HG03354 (cell line): ENCODE measurements at regions not wholly inside any gene's neighbourhood (a gene's known extent, or its start where the extent isn't known, plus 50 kb on each side); places are given as distances from the start of the nearest gene placed in this dataset.
A peak's percentile ranks its signal among the peaks of the same experiment; 100 is the strongest.
"Not testable (repeated sequence)": the region's sequence is repeated elsewhere in the genome, so short reads cannot be mapped to it uniquely, and the experiment has no call there.

Experiments
- ATAC-seq: cut with Tn5 transposase; IDR thresholded peaks from one replicate; pipeline ENCODE4 v1.9.1; 2021; ENCODE audit warnings: mild to moderate bottlenecking; ENCODE audit not compliant: unreplicated experiment, poor library complexity, severe bottlenecking

DNA sequence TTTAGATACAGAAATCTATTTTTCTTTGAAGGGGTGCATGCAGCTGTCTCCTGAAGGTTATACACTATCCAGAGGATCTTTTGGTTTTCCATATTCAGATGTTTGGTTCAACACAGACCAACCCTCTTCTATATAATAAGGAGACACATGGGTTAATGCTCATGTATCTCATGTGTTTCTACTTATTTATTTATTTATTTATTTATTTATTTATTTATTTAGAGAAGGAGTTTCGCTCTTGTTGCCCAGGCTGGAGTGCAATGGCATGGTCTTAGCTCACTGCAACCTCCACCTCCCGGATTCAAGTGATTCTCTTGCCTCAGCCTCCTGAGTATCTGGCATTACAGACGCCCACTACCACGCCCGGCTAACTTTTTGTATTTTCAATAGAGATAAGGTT, 263.2 kb upstream of the MBL2 start:
- ATAC-seq: not testable (repeated sequence)

- no peak for ATAC-seq
Measured at GRCh38 chr10:53033396-53033795, 260.8 kb upstream of the MBL2 start.

GRCh38 chr10:53029872-53030849, 257.6 kb upstream of the MBL2 start:
- ATAC-seq: peak; percentile 71

- no peak for ATAC-seq
Measured at GRCh38 chr10:53029449-53029848, 256.9 kb upstream of the MBL2 start.

GRCh38 chr10:53025765-53026164, 253.2 kb upstream of the MBL2 start:
- ATAC-seq: not testable (repeated sequence)

DNA sequence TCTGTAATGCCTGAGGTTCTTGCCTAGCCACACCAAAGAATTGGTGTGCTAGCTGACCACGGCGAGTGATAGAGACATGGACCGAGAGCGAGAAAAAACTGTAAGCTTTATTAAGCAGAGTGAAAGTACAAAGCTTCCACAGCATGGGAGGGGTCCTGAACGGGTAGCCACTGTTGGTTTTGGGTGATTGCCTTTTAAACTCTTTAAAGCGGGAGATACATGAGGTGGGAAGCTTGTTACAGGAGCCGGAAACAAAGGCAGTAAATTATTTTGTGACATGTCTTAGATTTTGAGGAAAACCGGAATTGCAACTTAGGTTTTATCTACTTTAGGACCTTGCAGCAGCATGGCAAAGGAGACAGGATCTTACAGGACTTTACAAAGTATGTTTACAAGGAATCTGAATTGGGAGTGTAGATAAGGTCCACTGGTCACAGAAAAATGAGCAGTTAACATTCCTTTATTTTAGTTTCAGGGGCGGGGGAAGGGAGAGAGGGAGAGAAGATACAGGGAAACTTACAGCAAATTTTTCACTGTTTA, 252.7 kb upstream of the MBL2 start:
- ATAC-seq: peak; percentile 60

DNA sequence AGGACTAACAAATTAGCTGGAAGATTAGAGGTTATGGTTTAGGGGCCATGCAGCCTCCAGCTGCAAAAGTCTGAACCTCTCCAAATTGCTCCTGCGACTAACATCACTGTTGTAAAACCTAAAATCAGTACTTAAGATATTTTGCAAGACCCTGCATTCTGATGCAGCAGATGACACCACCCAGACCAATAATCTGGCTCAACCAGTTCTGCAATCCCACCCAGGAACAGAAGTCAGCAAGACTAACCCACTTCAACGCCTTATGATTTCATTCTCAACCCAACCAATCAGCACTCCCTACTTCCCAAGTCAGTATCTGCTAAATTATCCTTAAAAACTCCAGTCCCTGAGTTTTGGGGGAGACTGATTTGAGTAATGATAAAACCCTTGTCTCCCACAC, 250.8 kb upstream of the MBL2 start:
- ATAC-seq: no peak

GRCh38 chr10:53022611-53023088, 250.1 kb upstream of the MBL2 start:
- no peak for ATAC-seq

DNA sequence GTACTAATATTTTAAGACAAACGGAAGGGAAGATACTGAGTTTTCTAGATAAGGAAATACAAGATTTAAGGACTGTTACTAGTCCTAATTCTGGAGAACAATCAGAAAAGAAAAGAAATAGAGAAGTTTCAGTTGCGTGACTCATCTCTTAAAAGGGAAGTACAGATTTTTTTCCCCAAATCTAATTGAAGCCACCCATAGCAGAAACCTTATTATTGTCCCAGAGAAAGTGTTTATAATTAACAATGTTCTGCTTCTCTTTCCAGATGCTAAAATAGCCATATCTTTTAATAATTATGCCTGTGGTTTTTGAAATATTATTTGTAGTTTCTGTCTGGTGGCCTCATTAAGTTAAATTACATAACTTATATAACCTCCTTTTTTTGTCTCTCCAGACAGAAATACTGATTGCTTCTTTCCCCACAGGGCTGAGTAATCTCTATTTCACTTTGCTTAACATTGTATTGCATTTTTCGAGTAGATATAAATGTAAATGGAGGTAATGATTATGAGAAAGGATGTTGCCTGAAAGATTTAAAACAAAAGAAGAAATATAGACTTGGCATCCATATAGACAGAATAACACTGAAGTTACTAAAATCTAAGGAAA, 240.7 kb upstream of the MBL2 start:
- ATAC-seq: no peak

- ATAC-seq: no peak
Measured at GRCh38 chr10:53009961-53010907, 237.7 kb upstream of the MBL2 start.

DNA sequence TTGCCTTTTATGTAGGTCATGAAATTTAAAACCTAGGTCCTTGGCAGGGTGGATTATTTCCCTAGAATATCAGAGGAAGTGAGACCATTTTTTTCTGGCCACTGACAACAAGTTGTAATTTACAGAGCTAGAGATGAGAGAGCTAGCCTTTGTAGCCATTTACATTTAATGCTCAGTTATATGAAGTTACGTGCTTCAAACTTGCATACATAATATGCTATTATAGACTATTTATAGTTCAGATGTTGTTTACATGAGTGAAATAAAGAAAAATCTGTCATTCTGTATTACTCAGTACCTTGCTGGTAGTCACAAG, 234.9 kb upstream of the MBL2 start:
- no peak for ATAC-seq

GRCh38 chr10:53006663-53007526, 234.3 kb upstream of the MBL2 start:
- ATAC-seq: no peak

DNA sequence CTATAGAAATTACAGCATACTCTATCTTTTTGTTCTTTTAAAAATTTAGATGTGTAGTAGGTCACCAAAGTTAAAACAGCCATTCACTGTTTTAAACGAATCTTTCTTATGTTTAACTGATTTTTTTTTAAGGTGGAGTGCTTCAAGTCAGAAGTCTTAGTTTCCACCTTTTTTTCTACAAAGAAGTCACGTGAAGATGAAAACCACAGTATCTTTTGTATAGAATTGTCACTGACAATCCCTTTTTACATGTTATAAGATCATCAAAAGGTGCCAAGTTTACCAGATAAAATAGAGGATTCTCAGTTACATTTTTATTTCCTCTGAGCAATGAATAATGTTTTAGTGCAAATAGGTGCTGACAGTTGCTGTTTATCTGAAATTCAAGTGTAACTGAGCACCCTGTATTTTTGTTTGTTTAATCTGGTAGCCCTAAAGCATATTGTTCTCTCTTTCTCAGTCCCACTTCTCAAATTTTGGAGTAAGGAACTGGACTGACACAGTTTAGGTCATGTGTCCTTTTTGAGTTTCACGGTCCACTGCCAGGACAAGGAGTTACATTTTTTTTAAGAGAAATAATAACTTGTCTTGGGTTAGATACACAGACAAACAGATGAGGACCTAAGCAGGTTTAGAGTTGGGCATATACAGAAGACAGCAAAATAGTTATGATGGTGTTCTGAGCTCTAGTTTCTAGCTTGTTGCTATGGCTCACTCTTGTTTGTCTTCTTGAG, 233.2 kb upstream of the MBL2 start:
- no peak for ATAC-seq

DNA sequence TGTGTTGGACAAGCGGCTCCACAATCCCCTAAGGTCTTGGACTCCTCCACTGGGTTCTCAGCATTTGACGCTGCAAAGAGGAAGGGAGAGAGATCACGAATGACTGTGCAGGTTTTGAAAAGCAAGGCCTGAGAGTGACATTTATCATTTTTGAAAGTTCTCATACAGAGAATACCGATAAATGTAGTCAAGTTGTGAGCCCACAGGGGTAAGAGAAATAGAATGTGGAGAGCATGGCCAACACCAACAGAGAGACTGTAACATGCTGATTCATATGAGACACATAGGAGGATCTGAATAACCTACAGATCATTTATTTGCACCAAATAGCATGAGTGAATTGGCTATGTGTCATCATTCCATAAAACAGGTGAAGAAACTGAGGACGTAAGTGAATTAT, 230.5 kb upstream of the MBL2 start:
- ATAC-seq: no peak

GRCh38 chr10:52999681-53000080, 227.1 kb upstream of the MBL2 start:
- no peak for ATAC-seq

GRCh38 chr10:52999258-52999657, 226.7 kb upstream of the MBL2 start:
- ATAC-seq: no peak

DNA sequence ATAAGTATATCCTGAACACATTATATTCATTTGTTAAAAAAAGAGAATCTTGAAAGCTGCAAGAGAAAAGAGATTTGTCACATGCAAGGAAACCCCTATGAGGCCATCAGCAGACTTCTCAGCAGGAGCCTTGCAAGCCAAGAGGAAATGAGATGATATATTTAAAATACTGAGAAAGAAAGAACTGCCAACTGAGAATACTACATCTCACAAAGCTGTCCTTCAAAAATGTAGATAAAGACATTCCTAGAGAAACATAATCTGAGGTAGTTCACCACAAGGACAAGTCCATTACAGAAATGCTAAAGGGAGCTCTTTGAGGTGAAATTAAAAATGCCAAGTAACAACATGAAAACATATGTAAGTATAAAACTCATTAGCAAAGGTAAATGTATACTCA, 224.4 kb upstream of the MBL2 start:
- no peak for ATAC-seq

GRCh38 chr10:52994370-52994769, 221.8 kb upstream of the MBL2 start:
- no peak for ATAC-seq
